Heart left ventricle (tissue), 13 donors: ENCODE measurements at regions not wholly inside any gene's neighbourhood (a gene's known extent, or its start where the extent isn't known, plus 50 kb on each side); places are given as distances from the start of the nearest gene placed in this dataset.

ENCODE experiments used
- POLR2A ChIP-seq, 2 donors: fragments of 450-650 bp; IDR thresholded peaks; one replicate each; pipeline ENCODE4 v1.6.1; 2017; ENCODE audit warnings: antibody characterized with exemption in 2 of 2, mild to moderate bottlenecking in 2 of 2, moderate library complexity in 2 of 2
- TF ChIP-seq, protein P1 (sequence below), 12 donors: fragments of 200-600 bp; sonication (generic) in 4 of 12; IDR thresholded peaks; one replicate each; pipeline versions ENCODE4 v1.5.0 to v1.8.0; 2018 to 2022; ENCODE audit warnings: antibody characterized with exemption in 12 of 12, mild to moderate bottlenecking in 5 of 12
- donor health status: ischemic (EF 13 %, LVEDD 7.1; RV severe dilation, severe dysfunction).
- donor health status: DM: no; HTN: yes; CAD: no.
- donor health status: DM: no; HTN: no; CAD: no.
- donor health status: ischemic (EF 25% LVEDD 6.9; RV normal size, moderate dysfunction).
- donor health status: ischemic (EF 25% LVEDD 5.7; RV mildly dilated, moderate dysfunction).
- donor health status: ischemic (EF 35%, LVEDD 5.7; RV mildly dilated, moderate dysfunction).
- donor health status: nonischemic (EF 11% LVEDD 7.7; RV severe dilation, severe dysfunction).
- donor health status: DM: yes; HTN: yes; CAD: no.
- donor health status: PGD.
- donor health status: ischemic (EF 29% LVEDD 5.4; RV normal size, mild dysfunction).
- donor health status: nonischemic (EF 23%, LVEDD 6.1; RV moderate dilation, normal function).

- TF ChIP-seq, protein P1, sequence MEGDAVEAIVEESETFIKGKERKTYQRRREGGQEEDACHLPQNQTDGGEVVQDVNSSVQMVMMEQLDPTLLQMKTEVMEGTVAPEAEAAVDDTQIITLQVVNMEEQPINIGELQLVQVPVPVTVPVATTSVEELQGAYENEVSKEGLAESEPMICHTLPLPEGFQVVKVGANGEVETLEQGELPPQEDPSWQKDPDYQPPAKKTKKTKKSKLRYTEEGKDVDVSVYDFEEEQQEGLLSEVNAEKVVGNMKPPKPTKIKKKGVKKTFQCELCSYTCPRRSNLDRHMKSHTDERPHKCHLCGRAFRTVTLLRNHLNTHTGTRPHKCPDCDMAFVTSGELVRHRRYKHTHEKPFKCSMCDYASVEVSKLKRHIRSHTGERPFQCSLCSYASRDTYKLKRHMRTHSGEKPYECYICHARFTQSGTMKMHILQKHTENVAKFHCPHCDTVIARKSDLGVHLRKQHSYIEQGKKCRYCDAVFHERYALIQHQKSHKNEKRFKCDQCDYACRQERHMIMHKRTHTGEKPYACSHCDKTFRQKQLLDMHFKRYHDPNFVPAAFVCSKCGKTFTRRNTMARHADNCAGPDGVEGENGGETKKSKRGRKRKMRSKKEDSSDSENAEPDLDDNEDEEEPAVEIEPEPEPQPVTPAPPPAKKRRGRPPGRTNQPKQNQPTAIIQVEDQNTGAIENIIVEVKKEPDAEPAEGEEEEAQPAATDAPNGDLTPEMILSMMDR (IDR thresholded peaks at IDR 0.05): no peak
- TF ChIP-seq POLR2A (IDR thresholded peaks at IDR 0.05): no peak
Observed at GRCh38 chr10:4754143-4754542, 71.9 kb upstream of the AKR1E2 start.
